SW 1271 (cell line): ENCODE measurements at regions not wholly inside any gene's neighbourhood (a gene's known extent, or its start where the extent isn't known, plus 50 kb on each side); places are given as distances from the start of the nearest gene placed in this dataset.

Source experiments
- DNase-seq, 2 experiments: peaks; one replicate each; lab custom pipeline; 2025; lab: John Stamatoyannopoulos, UW

DNA sequence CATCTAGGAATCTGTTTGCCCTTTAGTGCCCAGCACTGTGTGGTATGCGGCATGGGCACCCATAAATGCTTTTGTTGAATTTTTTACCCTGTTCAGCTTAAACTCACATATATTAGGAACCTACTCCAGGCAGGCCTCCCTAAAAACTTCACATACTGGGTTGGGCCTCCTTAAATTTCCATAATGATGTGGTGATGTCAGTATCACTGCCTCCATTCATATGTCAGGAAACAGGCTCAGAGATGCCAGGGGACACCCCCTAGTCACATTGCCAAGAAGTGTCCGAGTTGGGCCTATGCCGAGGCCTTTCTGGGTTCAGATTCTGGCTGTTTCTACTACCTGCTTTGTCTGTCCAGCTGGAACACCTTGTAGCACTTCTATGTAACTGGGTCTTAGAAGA is 55.7 kb upstream of the RUNX3 start:
- DNase-seq: no peak

DNA sequence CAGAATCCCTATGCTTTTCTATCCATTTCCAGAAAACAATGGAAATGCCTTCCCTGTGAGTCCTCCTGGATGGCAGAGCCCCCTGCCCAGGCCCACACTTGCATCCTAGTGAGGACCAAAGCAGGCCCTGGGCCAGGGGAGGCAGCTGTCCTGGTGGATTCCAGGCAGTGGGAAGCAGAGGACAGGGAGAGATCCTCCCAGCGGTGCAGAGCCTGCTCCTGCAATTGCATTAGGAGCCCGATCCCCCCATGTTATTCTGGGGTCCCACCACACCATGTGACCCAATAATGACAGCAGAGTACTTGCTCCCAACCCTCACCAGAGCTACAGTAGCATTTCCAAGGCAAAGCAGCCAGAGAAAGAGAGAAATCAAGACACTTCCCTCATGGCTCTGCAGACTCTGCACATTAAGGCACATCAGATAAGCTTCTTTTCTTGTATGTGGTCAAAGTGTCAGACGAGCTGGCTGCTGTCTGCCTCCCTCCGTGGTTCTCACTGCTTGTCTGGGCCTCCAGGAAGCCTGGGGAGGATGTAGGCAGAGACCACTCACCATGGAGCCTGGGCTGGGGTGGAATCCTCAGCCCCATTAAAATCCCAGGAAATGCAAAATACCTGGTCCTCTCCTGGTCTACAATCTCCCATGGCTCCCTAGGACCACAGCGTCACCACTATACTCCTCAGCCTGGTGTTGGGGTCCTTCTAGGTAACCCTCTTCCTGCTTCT is 54.9 kb upstream of the RUNX3 start:
- DNase-seq: no peak

DNA sequence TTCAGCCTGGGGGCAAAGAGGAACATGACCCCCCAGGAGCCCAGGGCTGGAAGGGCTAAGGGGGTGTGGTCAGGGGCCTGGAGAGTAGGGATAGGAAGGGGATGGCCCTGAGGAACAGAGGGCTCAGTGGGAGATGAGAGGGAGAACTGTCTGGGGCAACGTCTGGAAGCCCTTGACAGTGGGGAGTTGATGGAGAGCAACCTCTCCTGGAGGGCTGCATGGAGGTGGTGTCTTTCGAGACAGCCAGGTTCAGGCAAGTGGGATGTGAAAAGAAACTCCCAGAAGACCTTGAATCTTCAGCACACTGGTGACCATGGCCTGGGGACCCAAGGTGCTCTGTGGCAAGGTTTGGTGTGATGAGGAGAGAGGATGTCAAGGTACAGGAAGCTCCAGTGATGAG is 54.2 kb upstream of the RUNX3 start:
- DNase-seq: no peak

DNA sequence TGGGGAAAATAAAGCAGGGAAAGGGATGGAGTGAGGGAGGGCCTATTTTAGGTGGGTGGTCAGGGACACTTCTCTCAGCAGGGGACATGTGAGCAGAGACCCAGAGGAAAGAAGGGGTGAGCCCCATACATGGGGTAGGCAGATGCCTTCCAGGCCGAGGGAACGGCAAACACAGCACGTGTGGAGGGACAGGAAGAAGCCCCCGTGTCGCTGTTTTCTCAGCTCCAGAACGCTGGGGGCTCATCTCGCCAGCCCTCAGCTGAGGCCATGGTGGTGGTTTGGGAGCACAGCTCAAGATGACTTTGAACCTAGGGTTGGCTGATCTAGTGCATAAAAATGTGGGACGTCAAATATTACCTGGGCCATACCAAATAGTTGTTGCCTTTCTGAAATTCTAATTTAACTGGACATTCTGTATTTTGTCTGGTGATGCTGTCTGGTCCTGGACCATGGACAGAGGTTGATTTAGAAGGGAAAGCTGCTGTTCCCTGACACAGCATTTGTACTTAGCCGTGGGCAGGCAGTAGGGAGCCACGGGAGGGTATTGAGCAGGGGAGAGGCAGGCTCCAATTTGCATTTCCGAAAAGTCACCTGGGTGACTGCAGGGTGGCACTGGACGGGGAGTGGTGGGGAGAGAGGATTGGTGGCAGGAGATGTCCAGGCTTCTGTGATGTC is 53.1 kb upstream of the RUNX3 start:
- no peak for DNase-seq

DNA sequence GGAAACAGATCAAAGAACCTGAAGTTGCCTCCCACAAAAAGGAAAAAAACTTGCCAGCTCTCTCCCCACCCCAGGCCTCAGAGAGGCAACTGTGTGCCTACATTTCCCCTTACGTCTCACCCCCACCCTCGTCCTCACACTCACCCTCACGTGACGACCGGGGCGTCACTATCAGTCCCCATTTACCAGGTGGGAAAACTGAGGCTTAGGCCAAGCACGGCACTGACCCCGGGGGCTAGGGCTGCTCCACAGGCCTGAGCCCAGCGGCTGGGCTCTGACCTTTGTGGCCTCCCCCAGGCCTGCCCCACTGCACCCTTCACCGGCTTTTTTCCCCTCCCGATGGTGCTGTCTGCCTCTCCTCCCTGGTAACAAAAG is 51.5 kb upstream of the RUNX3 start:
- DNase-seq: no peak

DNA sequence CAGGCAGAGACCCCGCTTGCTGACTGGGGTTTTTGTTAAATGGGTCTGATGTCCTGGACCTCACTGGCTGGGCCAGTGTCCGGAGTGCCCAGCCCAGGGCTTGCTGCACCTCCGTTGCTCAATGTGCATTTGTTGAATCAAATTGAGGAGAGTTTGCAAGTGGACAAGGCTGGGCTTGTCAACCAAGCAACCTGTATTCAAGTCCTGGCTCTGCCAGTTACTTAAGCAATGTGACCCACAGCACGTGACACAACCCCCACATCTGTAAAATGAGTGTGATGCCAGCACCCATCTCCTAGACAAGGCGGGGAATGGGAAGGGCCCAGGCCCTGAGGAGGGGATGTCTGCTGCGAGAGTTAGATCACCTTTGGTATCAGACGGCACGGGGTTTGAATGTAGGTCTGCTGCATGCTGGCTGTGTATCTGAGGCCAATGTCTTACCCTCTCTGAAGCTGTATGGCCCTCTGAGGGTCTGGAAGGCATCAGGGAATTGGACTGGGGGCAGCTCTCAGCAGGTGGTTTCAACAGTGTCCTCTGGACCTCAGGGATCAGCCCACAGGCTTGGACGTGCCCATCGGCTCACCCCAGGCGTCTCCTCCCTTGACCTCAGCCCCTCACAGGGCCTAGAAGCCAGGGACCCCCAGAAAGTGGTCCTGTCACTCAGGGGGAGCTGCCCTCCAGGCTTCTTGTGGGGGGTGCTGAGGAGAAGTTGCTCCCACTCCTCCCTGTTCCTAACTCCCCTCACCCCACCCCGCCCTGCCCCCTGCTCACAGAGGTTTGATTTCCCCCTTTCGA is 51.0 kb upstream of the RUNX3 start:
- DNase-seq: no peak
